NCI-H2196 treated with DMSO at 0.1 percent for 48 hours (cell line): ENCODE measurements at regions not wholly inside any gene's neighbourhood (a gene's known extent, or its start where the extent isn't known, plus 50 kb on each side); places are given as distances from the start of the nearest gene placed in this dataset.

Experiments used
- DNase-seq: peaks from one replicate; lab custom pipeline; 2025; ENCODE audit not compliant: unreplicated experiment; lab: John Stamatoyannopoulos, UW

DNA sequence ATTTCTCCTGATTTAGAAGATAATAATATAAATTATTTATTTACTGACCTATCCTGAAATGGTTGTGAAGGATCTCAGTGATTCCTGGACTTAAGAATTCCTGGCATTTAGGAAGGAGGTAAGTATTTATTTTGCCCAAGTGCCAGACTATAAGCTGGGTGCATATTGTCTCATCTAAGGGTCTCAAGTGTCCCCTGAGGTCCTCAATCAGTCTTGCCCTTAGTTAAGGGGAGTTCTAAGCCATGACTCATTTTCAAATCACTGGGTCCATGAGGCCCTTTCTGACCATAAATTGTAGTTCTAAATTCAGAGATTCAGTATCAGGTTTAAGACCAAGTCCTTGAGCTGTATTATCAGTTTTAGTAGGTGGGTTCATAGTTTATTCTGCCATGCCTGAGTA, 251.6 kb upstream of the MEOX2 start:
- no peak for DNase-seq

DNA sequence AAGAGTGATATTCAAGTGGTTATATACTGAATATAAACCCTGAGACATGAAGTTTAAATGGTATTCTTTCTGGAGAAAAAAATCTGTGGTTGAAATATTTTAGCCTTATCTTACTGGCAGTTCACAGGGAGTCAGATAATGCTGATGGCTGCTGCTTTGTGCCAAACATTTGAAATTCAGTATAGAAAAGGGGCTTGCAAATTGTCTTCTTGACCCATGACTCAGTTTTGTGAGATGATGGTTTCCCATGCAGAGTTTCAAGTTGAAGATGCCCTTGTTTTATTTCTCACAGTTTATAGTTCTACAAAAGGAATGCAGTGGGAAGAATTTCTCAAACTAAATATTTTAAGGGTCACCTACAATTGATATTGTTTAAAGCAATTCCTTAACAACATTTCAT, 251.1 kb upstream of the MEOX2 start:
- DNase-seq, result no peak

DNA sequence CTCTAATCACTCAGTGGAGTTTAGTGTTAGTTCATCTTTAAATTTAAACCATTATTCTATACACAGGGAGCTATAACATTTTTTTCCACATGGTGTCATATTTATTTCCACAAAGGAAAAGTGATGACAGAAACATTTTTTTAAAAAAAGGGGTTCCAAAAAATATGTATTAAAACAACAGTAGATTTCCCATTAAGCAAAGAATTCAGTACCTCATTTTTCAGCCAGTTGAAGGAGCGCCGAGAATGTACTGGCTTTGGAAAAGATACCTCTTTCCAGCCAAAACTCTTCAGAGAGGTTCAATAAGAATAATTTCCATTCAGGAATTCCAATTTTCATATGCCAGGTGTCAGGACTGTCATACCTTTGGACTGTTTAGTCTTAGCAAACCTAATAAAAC, 250.5 kb upstream of the MEOX2 start:
- DNase-seq, result no peak

DNA sequence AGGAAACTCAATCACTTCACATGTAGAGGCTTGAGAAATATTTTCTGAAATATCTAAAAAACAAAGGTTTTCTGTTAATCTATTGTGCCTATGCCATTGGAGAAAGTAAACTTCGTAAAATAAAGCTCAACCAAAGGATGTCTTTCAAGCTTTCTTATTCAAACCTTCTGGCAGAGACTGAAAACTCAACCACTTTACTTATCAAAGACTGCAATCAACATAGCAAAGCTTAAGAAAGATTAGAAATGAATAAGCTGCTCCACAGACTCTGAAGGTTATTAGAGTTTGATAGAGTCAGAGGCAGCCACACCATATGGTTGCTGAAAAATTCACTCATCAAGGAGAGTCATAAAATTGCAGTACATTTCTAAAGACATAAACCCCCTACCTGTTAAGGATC, 245.8 kb upstream of the MEOX2 start:
- DNase-seq, result no peak

DNA sequence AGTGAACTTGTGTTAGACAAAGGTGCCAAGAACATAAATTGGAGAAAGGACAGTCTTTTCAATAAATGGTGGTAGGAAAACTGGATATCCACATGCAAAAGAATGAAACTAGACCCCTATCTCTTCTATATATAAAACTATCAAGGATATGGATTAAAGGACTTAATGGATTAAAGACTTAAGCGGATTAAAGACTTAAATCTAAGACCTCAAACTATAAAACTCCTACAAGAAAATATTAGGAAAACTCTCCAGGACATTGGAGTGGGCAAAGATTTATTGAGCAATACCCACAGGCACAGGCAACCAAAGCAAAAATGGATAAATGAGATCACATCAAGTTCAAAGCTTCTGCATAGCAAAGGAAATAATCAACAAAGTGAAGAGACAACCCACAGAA, 242.9 kb upstream of the MEOX2 start:
- DNase-seq, result no peak

DNA sequence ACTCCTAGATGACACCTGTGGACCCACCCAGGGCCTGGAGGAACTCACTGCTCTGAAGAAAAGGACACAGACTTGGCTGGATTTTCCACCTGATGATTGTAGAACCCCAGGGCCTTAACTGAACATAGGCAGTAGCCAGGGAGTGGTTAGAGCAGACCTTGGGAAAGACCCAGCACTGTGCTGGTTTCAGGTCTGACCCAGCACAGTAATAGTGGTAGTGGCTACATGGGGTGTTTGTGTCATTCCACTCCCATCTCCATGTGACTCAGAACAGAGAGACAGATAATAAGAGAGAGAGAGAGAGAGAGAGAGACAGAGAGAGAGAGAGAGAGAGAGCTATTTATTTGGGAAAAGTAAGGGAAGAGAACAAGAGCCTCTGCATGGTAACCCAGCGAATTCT, 239.1 kb upstream of the MEOX2 start:
- DNase-seq, result no peak

DNA sequence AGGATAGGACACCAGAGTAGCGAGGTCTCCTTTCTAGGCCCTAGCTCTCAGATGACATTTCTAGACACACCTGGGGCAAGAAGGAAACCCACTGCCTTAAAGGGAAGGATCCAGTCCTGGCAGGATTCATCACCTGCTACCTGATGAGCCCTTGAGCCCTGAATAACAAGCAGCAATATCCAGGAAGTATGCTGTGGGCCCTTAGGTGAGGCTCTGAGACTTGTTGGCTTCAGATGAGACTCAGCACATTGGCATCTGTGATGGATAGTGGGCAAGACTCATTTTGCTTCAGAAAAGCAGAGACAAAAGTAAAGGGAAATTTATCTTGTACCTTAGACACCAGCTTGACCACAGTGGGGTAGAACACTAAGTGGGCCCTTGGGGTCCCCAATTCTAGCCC, 238.4 kb upstream of the MEOX2 start:
- no peak for DNase-seq

DNA sequence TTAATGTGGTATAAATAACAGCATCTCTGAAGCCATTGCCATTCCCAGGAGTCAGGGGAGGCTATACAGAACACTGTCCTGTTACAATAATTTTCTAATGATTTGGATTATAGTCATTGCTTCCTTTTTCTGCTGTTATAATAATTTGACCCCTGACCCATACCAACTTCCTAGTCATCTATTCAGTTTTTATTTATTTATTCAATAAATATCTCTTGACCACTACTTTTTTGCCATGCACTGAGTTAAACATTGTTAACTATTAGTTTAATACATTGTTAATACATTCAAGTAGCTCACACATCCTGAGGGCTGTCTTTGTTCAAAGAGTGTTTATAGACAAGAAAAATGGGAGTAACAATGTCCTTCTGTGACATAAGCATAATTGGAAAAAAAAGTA, 235.5 kb upstream of the MEOX2 start:
- DNase-seq, result no peak

DNA sequence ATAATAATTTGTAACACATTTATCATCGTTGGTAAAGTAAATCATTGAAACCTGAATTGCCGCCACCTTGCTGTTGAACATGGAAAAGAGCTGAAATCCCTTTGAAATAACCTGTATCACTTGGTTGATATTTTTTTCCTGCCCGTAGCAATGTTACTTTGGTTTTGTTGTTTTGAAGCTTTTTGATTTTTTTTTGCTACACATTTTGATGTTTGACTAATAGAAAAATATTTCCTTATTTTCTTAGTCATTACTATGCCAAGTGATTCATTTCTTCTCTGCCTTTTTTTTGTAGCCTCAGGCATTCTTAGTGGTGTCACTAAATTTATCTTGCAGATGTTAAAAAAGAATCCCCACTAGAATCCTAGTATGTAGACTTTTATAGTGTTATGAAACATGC, 235.1 kb upstream of the MEOX2 start:
- DNase-seq, result no peak

DNA sequence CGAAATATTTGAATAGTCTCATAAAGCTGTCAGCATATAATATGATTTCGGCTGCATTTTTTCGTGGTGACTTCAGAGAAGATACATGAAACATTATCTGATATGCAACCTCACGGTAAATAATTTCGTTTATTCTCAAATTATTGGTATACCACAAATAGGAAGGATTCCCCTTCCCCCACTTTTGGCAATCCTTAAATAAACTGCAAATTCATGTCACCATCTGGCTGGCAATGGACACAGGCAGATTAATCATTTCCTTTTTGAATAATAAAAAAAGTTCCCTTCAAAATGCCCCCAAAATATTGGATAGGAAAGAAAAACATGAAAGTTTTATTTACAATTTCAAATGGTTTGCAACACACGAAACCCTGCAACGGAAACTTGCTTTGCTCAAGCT, 234.5 kb upstream of the MEOX2 start:
- DNase-seq, result no peak

DNA sequence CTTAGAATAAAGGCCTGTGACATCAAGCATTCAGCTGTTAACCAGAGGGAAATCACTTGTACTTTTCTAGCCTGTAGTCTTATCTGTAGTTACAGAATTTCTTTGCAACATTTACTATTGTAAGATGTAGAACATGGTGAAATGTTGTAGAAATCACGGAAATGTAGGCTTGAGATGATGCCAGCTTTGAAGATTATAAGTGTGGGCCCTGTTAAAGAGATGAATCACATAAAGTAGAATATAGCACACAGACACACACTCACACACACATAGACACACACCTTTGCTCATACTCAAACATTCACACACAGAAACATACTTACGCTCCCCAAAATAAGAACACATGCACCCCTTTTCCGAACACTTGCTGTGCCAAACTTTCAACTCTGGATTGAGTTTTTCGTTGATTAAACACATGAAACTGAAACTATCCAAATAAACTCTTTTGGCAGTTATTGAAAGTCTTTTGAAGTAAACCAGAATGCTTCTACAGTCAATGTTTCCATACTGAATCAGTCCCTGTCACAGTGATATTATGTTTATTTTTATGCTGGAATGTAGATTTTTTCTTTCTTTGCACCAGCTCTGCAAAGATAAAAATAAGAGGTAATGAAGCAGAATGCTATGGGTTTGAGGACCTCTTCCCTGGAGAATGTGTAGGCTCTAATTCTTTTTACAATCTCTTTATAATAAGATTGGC, 230.3 kb upstream of the MEOX2 start:
- no peak for DNase-seq

DNA sequence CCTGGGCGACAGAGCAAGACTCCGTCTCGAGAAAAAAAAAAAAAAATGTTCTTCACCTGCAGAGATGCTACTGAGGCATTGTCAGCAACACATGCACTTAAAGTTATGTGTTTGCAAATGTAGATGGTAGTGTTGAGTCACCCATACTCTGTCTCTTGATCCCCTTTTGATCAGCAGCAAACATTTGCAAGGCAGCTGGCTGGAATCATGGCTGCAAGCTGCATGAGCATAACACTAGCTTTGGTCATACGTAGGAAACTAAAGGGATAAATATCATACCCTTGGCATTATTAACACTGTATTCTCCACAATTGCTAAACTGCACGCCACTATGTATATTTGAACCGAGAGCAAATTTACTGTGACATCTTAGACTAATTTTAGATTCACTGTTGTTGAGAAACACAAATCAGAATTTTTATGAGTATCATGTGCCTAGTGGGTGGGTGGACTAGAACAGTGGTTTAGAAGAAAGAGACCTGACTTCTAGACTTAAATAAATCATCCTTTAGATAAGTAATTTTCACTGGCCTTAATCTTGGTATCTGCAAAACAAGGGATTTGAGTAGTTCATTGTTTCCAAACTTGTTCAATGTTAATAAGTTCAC, 229.3 kb upstream of the MEOX2 start:
- no peak for DNase-seq

DNA sequence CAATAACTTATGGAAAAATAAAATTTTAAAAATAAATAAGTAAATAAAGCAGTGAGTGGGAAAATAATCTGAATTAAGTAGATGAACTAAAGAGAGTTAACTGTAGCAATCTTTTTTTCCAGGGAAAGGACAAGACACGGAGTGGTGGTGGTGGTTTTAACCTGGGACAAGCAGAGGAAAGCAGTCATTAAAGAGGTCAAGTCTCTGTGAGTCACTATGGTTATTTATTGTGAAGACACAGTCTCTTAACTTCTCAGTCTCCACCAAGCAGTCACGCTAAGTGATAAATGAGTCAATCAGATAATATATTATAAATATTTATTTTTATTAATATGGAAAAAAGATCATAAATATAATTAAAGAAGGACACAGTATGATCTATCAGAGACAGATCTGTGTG, 228.1 kb upstream of the MEOX2 start:
- no peak for DNase-seq

DNA sequence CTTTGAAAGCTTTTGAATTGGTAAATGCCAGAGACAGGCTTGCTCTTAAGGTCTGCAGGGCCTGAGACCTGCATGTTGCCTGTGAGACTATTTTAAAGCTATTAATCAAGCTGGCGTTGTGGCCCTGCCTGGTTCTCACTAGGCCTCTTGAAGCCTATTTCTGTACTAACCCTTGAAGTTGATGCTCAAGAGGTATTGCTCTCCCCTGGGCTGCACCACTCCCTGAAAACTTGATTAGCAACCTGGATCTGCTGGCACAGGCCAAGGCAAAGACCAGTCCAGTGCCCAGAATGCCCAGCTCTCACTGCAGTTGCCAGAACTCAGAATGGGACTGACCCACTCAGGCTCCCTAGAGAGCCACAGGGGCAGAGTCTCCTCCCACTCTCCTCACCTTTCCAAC, 220.0 kb upstream of the MEOX2 start:
- no peak for DNase-seq

DNA sequence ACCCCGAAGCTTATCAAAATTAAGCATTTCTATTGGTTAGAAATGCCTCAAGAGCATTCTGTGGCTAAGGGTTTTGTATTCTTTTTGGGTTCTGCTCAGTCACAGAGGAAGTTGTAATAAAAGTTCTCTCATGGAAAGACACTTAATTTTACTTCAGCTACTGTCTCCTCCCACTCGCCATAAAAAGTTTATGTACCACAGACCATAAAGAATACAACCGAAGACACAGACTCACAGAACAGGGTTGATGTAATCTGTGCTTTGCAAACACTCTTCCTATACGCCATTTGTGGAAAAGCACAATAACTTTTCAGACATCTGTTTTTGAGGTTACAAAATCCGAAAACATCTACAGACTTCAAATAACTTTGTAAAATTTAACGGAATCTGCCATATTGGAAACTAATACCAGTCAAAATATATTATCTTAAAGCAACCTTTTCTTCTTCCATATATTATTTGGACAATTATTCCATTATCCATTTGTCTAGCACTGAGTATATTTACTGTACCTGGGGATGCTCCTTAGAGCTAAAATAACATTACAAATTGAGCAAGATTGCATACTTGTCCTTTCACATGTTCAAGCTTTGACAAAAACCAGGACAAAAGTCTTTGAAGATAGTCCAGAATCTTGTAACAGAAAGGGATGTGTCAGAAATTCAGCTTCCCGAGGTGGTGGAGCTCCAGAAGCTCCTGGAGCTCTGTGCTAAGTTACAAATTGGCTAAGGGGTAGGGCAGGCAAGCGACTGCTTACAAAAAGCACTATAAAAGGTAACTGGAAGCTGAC, 219.0 kb upstream of the MEOX2 start:
- DNase-seq, result no peak

DNA sequence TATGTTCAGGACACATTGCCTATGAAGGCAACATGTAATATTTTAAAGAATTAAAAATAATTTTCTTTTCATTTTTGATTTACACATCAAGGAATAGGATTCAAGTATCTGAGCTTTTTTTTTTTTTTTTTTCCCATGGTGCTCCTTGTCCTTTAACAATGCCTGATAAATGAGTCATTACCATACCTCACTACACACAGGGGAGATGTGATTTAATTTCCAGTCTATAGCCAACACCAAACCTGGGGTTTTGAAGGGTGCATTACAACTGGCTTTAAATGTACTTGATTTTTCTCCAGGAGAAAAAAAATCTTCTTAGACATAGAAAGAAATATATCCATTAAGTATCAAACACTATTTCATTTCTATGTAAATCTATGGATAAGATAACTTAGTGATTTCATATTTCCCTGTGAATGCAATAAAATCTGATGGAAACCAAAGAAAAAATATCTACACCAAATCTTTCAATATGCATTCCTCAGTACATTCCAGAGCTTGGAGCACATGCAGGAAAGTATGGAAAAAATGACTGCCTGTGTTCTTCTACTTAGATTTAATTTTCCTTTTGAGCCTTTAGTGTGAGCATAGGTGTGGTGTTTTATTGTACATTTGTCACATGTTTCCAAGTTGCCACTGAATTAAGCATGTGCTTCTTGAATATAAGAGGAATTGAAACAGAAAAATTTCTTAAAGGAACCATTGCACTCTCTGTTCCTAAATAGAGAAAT, 204.8 kb upstream of the MEOX2 start:
- DNase-seq, result no peak

DNA sequence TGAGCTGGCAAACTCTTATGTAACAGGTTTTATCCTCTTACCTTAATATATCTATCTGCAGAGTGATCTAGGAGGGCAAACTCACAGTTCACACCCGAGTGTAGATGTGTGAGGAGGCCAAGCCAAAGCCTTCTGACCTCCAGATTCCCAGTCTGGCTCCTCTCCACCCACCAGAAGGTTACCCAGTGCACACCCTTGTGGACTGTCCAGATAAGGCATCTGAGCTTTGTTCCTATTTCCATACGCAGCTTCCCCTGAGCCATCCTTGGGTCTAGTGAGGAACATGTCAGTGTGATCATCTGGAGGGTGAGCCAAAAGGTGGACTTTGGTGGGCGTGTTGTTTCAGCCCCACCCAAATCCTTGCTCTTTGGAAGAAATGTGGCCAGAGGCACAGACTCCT, 203.0 kb upstream of the MEOX2 start:
- no peak for DNase-seq

DNA sequence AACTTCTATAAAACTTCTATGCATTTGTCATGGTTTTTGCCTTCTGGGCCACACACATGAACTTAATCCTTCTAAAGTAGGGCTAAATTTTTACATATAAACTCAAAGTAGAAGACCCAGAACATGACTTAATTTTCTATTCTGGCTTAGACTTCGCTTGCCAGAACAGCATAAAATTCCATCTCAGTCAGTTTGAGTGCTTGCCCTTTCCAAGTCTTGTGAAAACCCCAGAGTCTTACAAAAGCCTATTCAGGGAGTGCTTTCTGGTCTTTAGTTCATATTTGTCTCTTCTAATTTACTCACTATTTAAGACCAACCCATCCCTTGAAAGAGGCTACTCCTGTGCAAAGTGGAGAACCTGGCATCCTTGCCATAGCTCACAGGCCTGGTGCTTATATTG, 201.6 kb upstream of the MEOX2 start:
- no peak for DNase-seq

DNA sequence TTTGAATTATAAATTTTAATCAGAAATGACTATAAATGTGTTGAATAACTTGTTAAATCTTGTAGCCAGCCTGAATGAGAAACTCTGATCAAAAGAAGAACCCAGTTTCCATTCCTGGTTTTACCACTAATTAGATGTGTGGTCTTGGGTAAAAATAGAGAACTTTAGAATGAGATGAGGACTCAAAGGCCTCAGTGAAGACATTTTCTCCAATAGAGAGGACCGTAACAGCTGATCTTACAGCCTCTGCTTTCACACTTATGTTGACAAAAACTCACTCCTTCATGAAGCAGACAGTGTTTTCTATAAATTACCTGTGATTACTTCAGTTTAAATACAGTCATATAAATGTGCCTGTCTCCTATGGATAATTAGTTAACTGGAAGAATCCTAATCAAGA, 200.1 kb upstream of the MEOX2 start:
- DNase-seq, result no peak

DNA sequence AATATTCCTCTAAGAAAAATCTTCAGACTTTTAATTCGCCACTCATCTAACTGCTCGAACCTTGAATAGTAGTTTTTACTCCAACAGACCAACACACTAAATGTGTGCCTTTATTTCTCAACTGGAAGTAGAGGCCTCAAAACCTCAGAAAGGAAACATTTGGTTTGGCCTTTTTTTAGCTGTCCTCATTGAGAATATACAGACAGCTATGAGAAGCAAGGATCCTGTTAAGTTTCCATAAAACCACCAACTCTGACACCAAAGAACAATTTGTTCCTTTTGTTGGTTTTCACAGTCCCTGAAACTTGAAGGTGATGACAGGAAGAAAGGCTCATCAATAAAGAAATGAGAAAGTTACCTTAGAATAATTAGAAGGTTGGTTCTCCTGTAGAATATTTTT, 199.2 kb upstream of the MEOX2 start:
- DNase-seq, result no peak

DNA sequence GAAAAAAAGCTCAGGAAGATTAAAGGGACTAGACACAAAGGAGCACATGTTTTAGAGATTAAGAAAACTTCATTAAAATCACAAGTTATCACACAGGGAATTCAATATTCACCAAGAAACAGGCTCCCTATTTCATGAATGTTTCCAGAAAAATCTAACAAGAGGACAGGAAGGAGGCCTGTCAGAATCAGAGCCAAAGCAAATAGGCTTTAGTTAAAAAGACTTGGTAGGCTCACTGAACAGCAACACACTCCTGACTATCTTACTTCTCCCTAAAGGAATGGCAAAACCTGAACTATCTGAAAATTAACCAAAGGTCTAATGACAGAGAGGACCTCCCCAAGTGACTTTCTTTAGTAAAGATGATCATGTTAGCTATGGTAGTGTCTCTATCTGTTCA, 188.3 kb upstream of the MEOX2 start:
- no peak for DNase-seq

DNA sequence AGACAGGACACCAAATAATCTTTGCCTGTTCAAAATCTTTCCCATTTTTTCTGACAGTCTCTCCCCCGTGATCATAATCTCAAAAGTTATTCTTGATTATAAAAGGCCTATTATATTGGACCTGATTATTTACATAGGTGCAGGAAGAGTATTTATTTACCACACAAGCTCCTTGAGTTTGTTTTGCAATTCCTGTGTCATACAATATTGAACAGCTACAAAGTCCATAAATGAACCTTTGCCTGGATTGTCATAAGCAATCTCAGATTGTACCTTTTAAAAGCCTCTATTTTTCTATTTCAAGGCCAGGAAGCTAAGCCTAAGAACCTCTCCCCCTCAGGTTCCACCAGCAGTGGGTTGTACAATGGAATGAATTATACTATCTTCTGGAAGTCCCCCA, 183.9 kb upstream of the MEOX2 start:
- DNase-seq, result no peak
